K562 (cell line): ENCODE measurements at regions not wholly inside any gene's neighbourhood (a gene's known extent, or its start where the extent isn't known, plus 50 kb on each side); places are given as distances from the start of the nearest gene placed in this dataset.

Source experiments
- ATAC-seq: fragments of 200-7000 bp; cut with Tn5 transposase; 3 replicates; pipeline ENCODE4 v1.9.1; 2020; ENCODE audit warnings: moderate library complexity
- BruUV-seq: library from RNA; stranded (reverse); fragments of 400-500 nt; replicated peaks from 2 replicates; lab custom pipeline; 2021; lab: Mats Ljungman, UMichigan
- CTCF ChIA-PET: fragments of 300-600 bp; formaldehyde crosslinking; extraction: SDS; loops from one replicate; lab custom pipeline; 2021; ENCODE audit warnings: low intra/inter-chr PET ratio; lab: Yijun Ruan, JAX
- POLR2A ChIA-PET: fragments of 300-600, 350-650 bp; sonication (Branson Sonifier 250); formaldehyde crosslinking; extraction: SDS; loops from one replicate; lab custom pipeline; 2021; ENCODE audit warnings: antibody characterized with exemption, inconsistent platforms; lab: Yijun Ruan, JAX
- DNase-seq, 4 experiments: peaks; one replicate each; pipeline versions ENCODE4 v3.0.0 to v3.0.0-alpha.2; 2011 to 2018; ENCODE audit warnings: low spot score in 3 of 4, mixed read lengths in 3 of 4; ENCODE audit errors: extremely low read depth in 1 of 4
- FAIRE-seq: peaks from 2 replicates; lab custom pipeline; 2011; peaks lifted over from hg19 to GRCh38; lab: Jason Lieb, UNC
- H2AFZ ChIP-seq: 2 replicates; pipeline ENCODE4 v1.6.0; 2011; ENCODE audit warnings: low read depth, low read length, control low read depth, inconsistent platforms
- H3K27ac ChIP-seq: fragments of 200-600 bp; 3 replicates; pipeline ENCODE4 v1.8.0; 2011; ENCODE audit warnings: low read depth, mild to moderate bottlenecking, control low read depth, inconsistent platforms, low read length, moderate library complexity, mixed read lengths; ENCODE audit errors: extremely low read depth
- H3K27me3 ChIP-seq, 2 experiments: fragments of 300-600 bp in 1 of 2; 2 replicates in 1 of 2; 3 replicates in 1 of 2; pipeline versions ENCODE4 v1.6.0 to v1.8.0; 2011; ENCODE audit warnings: inconsistent platforms in 2 of 2, low read length in 2 of 2, mild to moderate bottlenecking in 1 of 2, mixed read lengths in 1 of 2, moderate library complexity in 1 of 2; ENCODE audit not compliant: control insufficient read depth in 2 of 2, insufficient read depth in 2 of 2
- H3K36me3 ChIP-seq: fragments of 300-600 bp; 3 replicates; pipeline ENCODE4 v1.8.0; 2011; ENCODE audit warnings: mild to moderate bottlenecking, low read length, inconsistent platforms; ENCODE audit not compliant: control insufficient read depth, insufficient read depth
- H3K4me1 ChIP-seq, 2 experiments: fragments of 200-600 bp in 1 of 2; replicated peaks in 1 of 2; 2 replicates in 1 of 2; 3 replicates in 1 of 2; pipeline versions ENCODE4 v1.5.1 to v1.8.0; 2011; ENCODE audit warnings: inconsistent platforms in 2 of 2, low read length in 2 of 2, mild to moderate bottlenecking in 1 of 2, mixed read lengths in 1 of 2, moderate library complexity in 1 of 2; ENCODE audit not compliant: control insufficient read depth in 2 of 2, insufficient read depth in 2 of 2
- H3K4me2 ChIP-seq: 2 replicates; pipeline ENCODE4 v1.6.1; 2011; ENCODE audit warnings: low read length, control low read depth, inconsistent platforms, mixed read lengths; ENCODE audit not compliant: insufficient read depth
- H3K4me3 ChIP-seq: fragments of 200-600 bp; sonication (generic), shearing (Covaris generic); 2 replicates; pipeline ENCODE4 v1.5.1; 2016; ENCODE audit warnings: control low read depth, inconsistent platforms
- H3K79me2 ChIP-seq: fragments of 200-600 bp; 3 replicates; pipeline ENCODE4 v1.8.0; 2011; ENCODE audit warnings: low read length, inconsistent platforms; ENCODE audit not compliant: control insufficient read depth, insufficient read depth
- H3K9ac ChIP-seq, 2 experiments: 2 replicates each; pipeline versions ENCODE4 v1.6.0 to v1.6.1; 2011; ENCODE audit warnings: low read depth in 2 of 2, low read length in 2 of 2, control low read depth in 1 of 2, inconsistent platforms in 1 of 2, mild to moderate bottlenecking in 1 of 2, mixed read lengths in 1 of 2; ENCODE audit not compliant: insufficient read depth in 1 of 2
- H3K9me1 ChIP-seq: one replicate; pipeline ENCODE4 v1.6.0; 2011; ENCODE audit warnings: inconsistent platforms, mild to moderate bottlenecking, low read length, moderate library complexity; ENCODE audit not compliant: control insufficient read depth, insufficient read depth
- H3K9me3 ChIP-seq: replicated peaks from 2 replicates; pipeline ENCODE4 v1.5.1; 2011; ENCODE audit warnings: low read depth, low read length, inconsistent platforms; ENCODE audit not compliant: control insufficient read depth, insufficient read depth
- H4K20me1 ChIP-seq: replicated peaks from 2 replicates; pipeline ENCODE4 v1.6.1; 2011; ENCODE audit warnings: low read length, inconsistent platforms, mixed read lengths; ENCODE audit not compliant: control insufficient read depth, insufficient read depth
- BHLHE40 ChIP-seq: IDR thresholded peaks from 2 replicates; pipeline ENCODE4 v1.6.1; 2011; ENCODE audit warnings: low read length, improper control_type of control experiment
- BRF1 ChIP-seq: IDR thresholded peaks from 3 replicates; pipeline ENCODE4 v1.6.1; 2011; ENCODE audit warnings: borderline replicate concordance, mild to moderate bottlenecking; ENCODE audit not compliant: insufficient read length; ENCODE audit errors: extremely low read depth
- CBFA2T3 ChIP-seq: fragments of 450-650 bp; IDR thresholded peaks from 2 replicates; pipeline ENCODE4 v1.6.1; 2017
- EGR1 ChIP-seq: fragments of 450-650 bp; conservative IDR thresholded peaks from 2 replicates; pipeline ENCODE4 v1.6.1; 2017; ENCODE audit warnings: mild to moderate bottlenecking
- ELF1 ChIP-seq: fragments of 200-800 bp; sonication (Bioruptor generic); IDR thresholded peaks from 2 replicates; pipeline ENCODE4 v1.6.1; 2016; ENCODE audit warnings: missing genetic modification characterization, missing compliant biosample characterization
- SMC3 ChIP-seq: conservative IDR thresholded peaks from 2 replicates; pipeline ENCODE4 v1.6.1; 2011; ENCODE audit warnings: low read depth, low read length, improper control_type of control experiment; ENCODE audit not compliant: insufficient read depth
- SRF ChIP-seq, 2 experiments: fragments of 250-450, 450-650 bp in 1 of 2; sonication (Bioruptor Pico) in 1 of 2; sonication (generic) in 1 of 2; formaldehyde crosslinking; IDR thresholded peaks; 2 replicates each; pipeline versions ENCODE4 v1.5.0 to v1.5.1; 2020 to 2022; ENCODE audit warnings: mild to moderate bottlenecking in 1 of 2, missing genetic modification reagents in 1 of 2
- TGIF2 ChIP-seq: sonication (generic); formaldehyde crosslinking; IDR thresholded peaks from 2 replicates; pipeline ENCODE4 v1.8.1; 2022; ENCODE audit warnings: mild to moderate bottlenecking, missing genetic modification reagents, moderate library complexity
- U2AF1 ChIP-seq: fragments of 200-400 bp; formaldehyde crosslinking; optimal IDR thresholded peaks from 2 replicates; pipeline ENCODE3; 2017; ENCODE audit warnings: mild to moderate bottlenecking, low read depth, low read length, moderate library complexity
- ZNF253 ChIP-seq: fragments of 250-450 bp; sonication (Bioruptor Pico); conservative IDR thresholded peaks from 2 replicates; pipeline ENCODE4 v1.6.1; 2021; ENCODE audit warnings: mild to moderate bottlenecking
- ZNF263 ChIP-seq: sonication (generic); formaldehyde crosslinking; IDR thresholded peaks from 2 replicates; pipeline ENCODE4 v1.8.0; 2022; ENCODE audit warnings: mild to moderate bottlenecking, missing genetic modification reagents, borderline replicate concordance
- ZNF696 ChIP-seq: fragments of 250-450 bp; sonication (Bioruptor Pico); conservative IDR thresholded peaks from 2 replicates; pipeline ENCODE4 v1.4.0; 2020; ENCODE audit warnings: mild to moderate bottlenecking, moderate library complexity
- ZNF699 ChIP-seq: fragments of 250-450 bp; sonication (Bioruptor Pico); IDR thresholded peaks from 2 replicates; pipeline ENCODE4 v1.8.0; 2021; ENCODE audit warnings: mild to moderate bottlenecking, moderate library complexity; ENCODE audit not compliant: insufficient replicate concordance
- WGBS: fragments of 100-300 bp; shearing (Covaris generic); methylation state at CpG from one replicate; pipeline ENCODE4 v1.1.6; 2016; ENCODE audit warnings: low coverage, mixed read lengths; ENCODE audit not compliant: insufficient coverage; ENCODE audit errors: missing lambda C conversion rate; 5-methylcytosine and 5-hydroxymethylcytosine counted together
- in situ Hi-C: fragments of 300-500 bp; cut with MboI; formaldehyde crosslinking; loops from 4 replicates; pipeline ENCODE4 v1.15.0; 2018; ENCODE audit warnings: inconsistent platforms, mixed read lengths
- intact Hi-C: fragments of 100-400 bp; cut with micrococcal nuclease; formaldehyde crosslinking; loops from 2 replicates; pipeline ENCODE4 v1.14.2; 2022
- TF ChIP-seq, protein P1 (sequence below): sonication (generic); formaldehyde crosslinking; IDR thresholded peaks from 2 replicates; pipeline ENCODE4 v1.8.0; 2022; ENCODE audit warnings: mild to moderate bottlenecking, missing genetic modification reagents, borderline replicate concordance
- TF ChIP-seq, protein P2 (sequence below): IDR thresholded peaks from 2 replicates; pipeline ENCODE4 v1.6.1; 2011; ENCODE audit warnings: borderline replicate concordance, low read depth, mild to moderate bottlenecking, moderate library complexity, low read length; ENCODE audit not compliant: insufficient read depth, poor library complexity, severe bottlenecking
- TF ChIP-seq, protein P3 (sequence below): fragments of 450-650 bp; IDR thresholded peaks from 2 replicates; pipeline ENCODE4 v1.6.1; 2017; ENCODE audit warnings: antibody characterized with exemption, mild to moderate bottlenecking

DNA sequence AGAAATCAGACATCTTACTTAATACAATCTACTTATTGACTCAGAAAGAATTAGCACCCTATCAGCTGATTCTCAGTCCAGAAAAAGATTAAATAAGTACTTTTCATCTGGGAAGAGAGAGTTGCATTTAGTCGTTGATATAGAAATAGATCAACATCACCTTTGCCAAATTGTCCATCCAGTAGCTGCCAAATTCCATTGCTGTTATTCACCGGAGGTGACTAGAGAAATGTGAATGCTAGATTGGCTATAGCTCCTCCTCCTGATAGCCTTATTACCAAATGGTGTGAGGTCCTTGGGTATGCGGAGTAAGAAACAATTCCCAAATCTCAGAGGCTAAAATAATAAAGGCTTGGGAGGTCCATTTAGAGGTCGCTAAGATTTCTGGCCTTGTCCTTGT is 723.3 kb upstream of the FLRT2 start:
- Histone ChIP-seq H3K4me2 (no peak overlapping the region), H2AFZ (no peak overlapping the region), H3K9me1 (no peaks in the 10 kb centered on the region), H3K36me3 (no peaks in the 10 kb centered on the region), H3K4me1 (no peaks in the 10 kb centered on the region), H3K4me3 (no peak overlapping the region), H4K20me1 (no peaks in the 10 kb centered on the region), H3K9ac (no peak overlapping the region), H3K79me2 (no peaks in the 10 kb centered on the region), H3K27me3 (no peaks in the 10 kb centered on the region), H3K9me3 (no peaks in the 10 kb centered on the region), H3K27ac (no peak overlapping the region)
- DNase-seq (no peak), FAIRE-seq (no peak), ATAC-seq (no peak)
- ChIA-PET CTCF (no interaction called here), POLR2A (no interaction called here)
- intact Hi-C loops (no loop called here), in situ Hi-C loops (no loop called here)
- BruUV-seq = no TSS peak
- WGBS = 0% methylated on average over 4 of the region's 4 CpGs
- TF ChIP-seq SMC3 (no peak), SRF (CRISPR knock-in tag; IDR thresholded peaks at IDR 0.05) (no peak), ELF1 (tag) (no peak), ZNF263 (no peak), CBFA2T3 (no peak), BRF1 (no peak), ZNF696 (no peak), ZNF253 (CRISPR knock-in tag) (no peak), U2AF1 (no peak), ZNF699 (CRISPR knock-in tag) (no peak), TGIF2 (no peak), BHLHE40 (no peak), EGR1 (no peak)
- TF ChIP-seq, protein P1, sequence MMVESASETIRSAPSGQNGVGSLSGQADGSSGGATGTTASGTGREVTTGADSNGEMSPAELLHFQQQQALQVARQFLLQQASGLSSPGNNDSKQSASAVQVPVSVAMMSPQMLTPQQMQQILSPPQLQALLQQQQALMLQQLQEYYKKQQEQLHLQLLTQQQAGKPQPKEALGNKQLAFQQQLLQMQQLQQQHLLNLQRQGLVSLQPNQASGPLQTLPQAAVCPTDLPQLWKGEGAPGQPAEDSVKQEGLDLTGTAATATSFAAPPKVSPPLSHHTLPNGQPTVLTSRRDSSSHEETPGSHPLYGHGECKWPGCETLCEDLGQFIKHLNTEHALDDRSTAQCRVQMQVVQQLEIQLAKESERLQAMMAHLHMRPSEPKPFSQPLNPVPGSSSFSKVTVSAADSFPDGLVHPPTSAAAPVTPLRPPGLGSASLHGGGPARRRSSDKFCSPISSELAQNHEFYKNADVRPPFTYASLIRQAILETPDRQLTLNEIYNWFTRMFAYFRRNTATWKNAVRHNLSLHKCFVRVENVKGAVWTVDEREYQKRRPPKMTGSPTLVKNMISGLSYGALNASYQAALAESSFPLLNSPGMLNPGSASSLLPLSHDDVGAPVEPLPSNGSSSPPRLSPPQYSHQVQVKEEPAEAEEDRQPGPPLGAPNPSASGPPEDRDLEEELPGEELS (CRISPR knock-in tag) = no peak
- TF ChIP-seq, protein P2, sequence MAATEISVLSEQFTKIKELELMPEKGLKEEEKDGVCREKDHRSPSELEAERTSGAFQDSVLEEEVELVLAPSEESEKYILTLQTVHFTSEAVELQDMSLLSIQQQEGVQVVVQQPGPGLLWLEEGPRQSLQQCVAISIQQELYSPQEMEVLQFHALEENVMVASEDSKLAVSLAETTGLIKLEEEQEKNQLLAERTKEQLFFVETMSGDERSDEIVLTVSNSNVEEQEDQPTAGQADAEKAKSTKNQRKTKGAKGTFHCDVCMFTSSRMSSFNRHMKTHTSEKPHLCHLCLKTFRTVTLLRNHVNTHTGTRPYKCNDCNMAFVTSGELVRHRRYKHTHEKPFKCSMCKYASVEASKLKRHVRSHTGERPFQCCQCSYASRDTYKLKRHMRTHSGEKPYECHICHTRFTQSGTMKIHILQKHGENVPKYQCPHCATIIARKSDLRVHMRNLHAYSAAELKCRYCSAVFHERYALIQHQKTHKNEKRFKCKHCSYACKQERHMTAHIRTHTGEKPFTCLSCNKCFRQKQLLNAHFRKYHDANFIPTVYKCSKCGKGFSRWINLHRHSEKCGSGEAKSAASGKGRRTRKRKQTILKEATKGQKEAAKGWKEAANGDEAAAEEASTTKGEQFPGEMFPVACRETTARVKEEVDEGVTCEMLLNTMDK = no peak
- TF ChIP-seq, protein P3, sequence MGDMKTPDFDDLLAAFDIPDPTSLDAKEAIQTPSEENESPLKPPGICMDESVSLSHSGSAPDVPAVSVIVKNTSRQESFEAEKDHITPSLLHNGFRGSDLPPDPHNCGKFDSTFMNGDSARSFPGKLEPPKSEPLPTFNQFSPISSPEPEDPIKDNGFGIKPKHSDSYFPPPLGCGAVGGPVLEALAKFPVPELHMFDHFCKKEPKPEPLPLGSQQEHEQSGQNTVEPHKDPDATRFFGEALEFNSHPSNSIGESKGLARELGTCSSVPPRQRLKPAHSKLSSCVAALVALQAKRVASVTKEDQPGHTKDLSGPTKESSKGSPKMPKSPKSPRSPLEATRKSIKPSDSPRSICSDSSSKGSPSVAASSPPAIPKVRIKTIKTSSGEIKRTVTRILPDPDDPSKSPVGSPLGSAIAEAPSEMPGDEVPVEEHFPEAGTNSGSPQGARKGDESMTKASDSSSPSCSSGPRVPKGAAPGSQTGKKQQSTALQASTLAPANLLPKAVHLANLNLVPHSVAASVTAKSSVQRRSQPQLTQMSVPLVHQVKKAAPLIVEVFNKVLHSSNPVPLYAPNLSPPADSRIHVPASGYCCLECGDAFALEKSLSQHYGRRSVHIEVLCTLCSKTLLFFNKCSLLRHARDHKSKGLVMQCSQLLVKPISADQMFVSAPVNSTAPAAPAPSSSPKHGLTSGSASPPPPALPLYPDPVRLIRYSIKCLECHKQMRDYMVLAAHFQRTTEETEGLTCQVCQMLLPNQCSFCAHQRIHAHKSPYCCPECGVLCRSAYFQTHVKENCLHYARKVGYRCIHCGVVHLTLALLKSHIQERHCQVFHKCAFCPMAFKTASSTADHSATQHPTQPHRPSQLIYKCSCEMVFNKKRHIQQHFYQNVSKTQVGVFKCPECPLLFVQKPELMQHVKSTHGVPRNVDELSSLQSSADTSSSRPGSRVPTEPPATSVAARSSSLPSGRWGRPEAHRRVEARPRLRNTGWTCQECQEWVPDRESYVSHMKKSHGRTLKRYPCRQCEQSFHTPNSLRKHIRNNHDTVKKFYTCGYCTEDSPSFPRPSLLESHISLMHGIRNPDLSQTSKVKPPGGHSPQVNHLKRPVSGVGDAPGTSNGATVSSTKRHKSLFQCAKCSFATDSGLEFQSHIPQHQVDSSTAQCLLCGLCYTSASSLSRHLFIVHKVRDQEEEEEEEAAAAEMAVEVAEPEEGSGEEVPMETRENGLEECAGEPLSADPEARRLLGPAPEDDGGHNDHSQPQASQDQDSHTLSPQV = no peak
